SKM-1 treated with dmso at 0.1 percent for 144 hours (cell line): ENCODE measurements at regions not wholly inside any gene's neighbourhood (a gene's known extent, or its start where the extent isn't known, plus 50 kb on each side); places are given as distances from the start of the nearest gene placed in this dataset.
"Not testable (repeated sequence)": the region's sequence is repeated elsewhere in the genome, so short reads cannot be mapped to it uniquely, and the experiment has no call there.

Experiments used
- DNase-seq: peaks from one replicate; lab custom pipeline; 2025; ENCODE audit not compliant: unreplicated experiment; lab: John Stamatoyannopoulos, UW

DNA sequence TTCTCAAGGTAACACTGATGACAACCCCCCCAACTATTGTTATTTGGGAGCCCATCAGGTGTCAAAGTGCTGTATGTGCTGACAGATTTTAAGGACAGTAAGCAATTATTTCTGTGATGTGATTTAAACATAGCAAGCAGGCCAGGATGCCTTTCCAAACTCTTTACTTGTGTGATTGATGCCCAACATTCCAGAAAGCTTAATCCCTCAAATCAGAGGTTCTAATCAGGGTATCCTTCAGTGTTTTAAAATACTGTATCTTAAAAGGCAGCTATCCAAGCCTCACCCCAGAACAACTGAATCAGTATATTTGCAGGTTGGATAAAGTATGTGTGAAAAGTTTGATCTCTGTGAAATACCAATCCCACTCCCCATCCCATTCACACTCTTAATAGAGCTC, 119.7 kb downstream of the GASK1B start:
- no peak for DNase-seq

DNA sequence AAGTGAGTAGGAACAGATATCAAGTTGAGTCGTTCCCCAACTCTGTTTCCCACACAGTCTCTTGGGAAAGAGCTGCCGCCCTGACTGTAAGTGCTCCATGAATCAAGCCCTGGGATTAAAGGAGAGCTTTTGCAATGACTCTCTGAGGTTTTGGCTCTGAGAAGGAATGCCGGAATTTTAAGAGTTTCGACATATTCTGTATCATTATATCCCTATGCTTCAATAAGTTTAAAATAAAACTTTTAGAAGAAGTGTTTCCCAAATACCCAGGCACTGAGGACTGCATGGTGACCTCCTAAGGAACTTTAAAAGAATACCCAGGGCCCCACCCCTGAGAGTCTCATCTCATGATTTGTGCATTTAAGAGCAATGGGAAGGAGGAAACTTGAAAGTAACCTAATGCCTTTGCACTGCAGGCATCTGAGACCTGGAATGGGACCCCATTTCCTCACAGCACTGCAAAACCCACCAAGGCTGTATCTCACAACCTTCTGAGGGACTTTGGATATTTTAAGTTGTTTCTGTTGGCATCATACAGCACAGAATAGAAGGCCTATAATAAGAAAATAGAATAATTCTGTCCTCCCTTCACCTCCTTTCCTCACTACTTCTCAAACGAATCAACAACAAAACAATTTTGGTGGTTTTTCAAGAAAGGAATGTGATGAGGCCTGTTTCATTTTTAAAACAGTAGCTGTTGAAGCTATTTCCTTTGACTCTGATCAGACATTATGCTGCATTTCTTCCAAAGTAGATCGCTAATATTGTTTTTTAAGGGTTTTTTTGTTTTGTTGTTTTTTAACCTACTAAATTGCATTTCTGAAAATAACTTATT, 121.2 kb downstream of the GASK1B start:
- DNase-seq = no peak

DNA sequence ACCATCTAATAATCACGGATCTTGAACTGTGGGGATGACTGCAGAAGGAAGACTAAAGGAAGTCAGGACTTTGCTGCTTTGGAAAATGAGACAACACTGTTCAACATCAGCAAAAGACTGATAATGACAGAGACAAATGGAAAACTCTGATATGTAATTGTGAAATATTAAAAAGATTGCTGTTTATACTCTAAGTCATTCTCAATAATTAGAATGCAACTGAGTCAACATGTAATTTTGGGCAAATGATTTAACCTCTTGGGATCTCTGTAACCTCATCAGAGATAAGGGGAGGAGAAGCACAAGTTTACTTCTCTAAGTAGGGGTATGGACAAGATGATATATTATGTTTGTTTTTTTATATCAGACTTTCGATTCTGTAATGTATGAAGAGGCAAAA, 121.9 kb downstream of the GASK1B start:
- no peak for DNase-seq

DNA sequence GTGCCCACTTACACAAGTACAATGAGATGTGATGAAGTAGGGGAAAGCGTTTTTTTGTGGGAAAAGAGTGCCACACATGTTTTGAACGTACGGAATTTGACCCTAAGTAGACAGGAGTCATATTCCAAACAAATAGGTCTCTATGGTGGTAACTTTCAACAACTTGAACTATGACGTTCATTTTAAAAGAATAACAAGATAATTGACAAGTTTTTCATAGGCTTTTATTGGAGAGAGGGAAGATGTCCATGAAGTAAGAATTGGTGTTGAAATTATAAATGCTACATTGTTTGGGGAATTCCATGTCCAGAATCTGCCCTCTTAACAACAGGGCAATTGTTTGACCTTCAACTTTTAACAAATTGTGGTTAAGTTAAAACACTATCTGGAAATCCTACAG, 126.5 kb downstream of the GASK1B start:
- DNase-seq = no peak

DNA sequence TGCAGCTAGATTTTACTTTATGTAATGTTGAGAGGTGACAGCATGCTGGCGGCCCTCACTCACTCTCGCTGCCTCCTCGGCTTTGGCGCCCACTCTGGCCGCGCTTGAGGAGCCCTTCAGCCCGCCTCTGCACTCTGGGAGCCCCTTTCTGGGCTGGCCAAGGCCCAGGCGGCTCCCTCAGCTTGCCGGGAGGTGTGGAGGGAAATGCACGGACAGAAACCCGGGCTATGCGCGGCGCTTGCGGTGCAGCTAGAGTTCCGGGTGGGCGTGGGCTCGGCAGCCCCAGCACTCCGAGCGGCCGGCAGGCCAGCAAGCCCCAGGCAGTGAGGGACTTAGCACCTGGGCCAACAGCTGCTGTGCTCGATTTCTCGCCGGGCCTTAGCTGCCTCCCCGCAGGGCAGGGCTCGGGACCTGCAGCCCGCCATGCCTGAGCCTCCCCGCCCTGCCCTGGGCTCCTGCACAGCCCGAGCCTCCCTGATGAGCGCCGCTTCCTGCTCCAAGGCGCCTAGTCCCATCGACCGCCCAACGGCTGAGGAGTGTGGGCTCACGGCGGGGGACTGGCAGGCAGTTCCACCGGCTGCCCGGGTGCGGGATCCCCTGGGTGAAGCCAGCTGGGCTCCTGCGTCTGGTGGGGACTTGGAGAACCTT, 128.7 kb downstream of the GASK1B start:
- no peak for DNase-seq

DNA sequence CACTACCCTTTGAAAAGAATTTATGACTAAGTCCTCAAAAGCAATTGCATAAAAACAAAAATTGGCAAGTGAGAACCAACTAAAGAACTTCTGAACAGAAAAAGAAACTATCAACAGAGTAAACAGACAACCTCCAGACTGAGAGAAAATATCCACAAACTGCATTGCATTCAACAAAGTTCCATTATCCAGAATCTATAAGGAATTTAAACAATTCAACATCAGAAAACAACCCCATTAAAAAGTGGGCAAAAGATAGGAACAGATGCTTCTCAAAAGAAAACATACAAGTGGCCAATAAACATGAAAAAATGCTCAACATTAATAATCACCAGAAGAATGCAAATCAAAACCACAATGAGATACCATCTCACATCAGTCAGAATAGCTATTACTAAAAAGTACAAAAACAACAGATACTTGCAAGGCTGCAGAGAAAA, 130.2 kb downstream of the GASK1B start:
- DNase-seq = no peak

DNA sequence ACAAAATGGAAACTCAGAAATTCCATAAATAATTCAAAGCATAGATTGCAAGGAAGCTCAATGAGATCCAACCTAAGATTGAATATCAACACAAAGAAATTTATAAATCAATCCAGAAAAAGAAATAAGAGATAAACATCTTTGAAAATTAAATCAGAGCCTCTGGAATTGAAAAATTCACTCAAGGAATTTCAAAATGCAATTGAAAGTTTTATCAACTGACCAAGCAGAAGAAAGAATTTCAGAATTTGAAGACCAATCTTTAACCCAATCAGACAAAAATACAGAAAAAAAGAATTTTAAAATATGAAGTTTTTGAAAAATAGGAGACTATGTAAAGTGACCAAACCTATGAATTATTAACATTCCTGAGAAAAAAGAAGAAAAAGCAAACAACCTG, 134.1 kb downstream of the GASK1B start:
- no peak for DNase-seq

DNA sequence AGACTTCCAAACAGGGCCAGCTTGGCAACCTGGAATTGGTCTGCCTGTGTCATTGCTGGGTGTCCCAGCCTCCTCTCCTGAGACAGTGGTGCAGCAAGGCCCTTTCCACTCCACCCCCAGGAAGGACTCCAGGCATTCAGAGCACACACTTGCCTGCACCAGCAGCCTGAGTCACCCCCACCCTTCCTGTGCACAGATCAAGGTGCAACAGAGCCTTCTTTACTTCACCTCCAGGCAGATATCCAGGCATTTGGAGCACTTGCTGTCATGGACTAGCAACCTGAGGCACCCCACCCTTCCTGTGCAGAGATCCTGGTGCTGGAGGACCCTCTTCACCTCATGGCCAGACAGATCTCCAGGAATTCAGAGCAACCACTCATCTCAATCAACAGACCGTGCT, 135.8 kb downstream of the GASK1B start:
- DNase-seq = no peak

DNA sequence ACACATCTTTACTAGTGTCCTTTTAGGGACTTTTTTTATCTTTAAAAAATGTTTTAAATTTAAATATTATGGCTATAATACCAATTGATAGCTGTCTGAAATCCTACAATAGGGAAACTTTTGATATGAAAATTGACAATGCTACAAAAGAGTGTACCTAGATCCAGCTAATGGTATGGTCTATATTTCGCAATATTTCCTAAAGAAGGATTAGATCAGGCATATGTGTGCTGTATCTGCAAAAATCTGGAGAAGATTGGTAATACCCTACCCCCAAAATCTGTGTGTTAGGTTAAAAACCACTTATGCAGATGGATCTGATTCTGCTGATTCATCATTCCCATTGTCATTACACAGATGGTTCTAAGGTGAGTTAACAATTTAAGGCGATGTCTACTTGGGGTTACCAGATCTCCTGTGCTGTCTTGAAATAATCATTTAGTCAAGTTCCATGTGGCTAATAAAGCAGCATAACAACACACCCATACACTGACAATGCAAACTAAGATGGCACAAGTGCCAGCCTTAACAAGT, 137.1 kb downstream of the GASK1B start:
- no peak for DNase-seq

DNA sequence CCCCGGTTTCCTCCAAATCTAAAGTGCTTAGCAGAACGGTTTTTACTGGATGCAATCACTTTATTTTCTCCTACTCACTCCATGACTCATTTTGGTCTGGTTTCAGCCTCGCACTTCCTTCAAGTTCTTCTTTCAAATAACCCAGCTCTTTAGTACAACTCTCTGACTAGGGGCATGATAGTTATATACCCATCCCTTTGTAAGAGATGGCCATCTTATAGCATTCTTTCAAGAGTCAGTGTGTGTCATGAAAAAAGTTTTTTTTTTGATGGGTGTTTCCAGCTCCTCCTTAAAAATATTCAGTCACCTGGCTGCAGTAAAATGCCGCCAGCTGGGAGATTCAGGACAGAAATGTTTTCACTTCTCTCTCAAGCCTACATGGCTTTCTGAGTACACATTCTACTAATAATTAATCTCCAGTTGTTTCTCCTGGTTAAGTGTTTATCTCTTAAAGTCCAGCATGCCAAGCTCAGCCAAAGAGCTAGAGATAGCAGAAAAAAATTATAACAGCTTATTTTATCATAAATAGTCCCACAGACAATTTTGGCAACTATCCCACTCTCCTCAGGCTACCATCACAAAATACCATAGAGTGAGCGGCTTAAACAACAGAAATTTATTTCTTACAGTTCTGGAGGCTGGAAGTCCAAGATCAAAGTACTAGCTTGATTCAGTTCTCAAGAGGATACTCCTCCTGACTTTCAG, 139.3 kb downstream of the GASK1B start:
- no peak for DNase-seq

DNA sequence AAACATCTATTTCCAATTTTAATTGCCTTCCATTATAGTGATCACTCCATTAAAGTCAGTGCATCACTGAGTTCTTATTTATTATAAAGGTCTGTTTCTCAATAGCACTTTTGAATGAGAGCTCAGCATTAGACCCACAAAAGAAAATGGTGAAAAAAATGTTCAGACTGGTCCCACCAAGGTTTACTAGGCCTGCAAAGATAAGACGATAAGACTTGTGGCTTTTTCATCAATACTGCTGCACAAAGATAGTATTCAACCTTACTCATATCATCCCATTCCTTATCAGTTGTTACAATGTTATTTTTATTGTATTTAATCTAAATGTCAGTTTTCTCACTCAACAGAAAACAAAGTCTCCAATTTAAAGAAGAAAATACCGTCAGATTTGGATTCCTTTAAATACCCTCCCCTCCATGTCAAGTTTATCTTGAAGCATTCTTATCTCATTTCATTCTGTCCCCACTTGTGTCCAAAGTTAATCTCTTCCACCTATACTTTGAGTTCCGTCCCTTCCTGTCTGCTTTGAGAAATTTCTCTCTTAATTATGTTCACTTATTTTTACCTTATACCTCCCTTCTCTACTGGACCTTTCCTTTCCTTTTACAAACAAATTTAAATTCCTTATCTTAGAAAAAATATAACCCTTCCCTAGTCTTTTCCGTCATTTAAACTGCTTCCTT, 140.0 kb downstream of the GASK1B start:
- no peak for DNase-seq

DNA sequence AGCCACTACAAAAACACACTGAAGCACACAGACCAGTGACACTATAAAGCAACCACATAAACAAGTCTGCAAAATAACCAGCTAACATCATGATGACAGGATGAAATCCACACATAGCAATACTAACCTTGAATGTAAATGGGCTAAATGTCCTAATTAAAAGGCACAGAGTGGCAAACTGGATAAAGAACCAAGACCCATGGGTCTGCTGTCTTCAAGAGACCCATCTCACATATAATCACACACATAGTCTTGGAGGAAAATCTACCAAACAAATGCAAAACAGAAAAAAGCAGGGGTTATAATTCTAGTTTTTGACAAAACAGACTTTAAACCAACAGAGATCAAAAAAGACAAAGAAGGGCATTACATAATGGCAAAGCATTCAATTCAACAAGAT, 144.4 kb downstream of the GASK1B start:
- not testable (repeated sequence) for DNase-seq

DNA sequence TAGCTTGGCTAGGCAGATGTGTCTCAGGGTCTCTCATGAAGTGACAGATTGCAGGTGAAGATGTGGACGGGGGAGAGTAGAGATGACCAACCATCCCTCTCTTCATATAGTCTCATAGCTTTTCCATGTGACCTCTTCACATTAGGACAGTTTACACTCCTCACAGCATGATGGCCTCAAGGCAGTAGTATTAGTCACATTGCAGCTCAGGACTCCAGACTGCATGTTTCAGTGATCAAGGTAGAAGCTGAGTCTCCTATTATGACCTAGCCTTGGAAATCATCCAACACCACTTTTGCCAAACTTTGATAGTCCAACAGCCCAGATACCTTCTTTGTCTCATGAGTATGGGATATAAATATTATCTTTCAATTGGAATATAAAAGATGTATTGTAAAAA, 147.7 kb downstream of the GASK1B start:
- DNase-seq = no peak

DNA sequence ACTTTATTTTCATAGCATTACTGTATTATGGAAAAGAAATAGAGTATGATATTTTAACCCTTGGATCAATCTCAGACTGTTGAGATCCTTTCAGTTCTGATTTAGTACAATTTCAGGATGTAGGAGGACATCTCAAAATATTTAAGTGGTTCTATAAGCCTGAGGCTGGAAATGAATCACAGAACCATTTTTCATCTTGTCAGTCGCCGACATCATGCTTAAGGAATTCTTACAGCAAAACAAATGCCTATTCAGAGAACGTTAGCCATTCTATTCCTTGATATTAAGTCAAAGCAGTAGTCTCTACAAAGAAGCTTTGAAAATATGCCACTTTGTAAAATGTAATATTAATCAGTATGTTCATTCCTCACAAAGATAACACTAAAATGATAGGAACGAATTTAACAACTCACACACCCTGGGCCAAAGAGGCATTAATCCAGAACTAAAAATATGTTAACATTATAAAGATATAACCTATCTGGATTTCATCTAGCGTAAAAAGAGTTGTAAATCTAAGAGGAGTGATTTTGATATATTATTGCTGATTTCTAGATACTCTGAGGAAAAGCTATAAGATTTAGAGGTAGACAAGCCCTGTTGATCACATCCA, 152.0 kb downstream of the GASK1B start:
- no peak for DNase-seq

DNA sequence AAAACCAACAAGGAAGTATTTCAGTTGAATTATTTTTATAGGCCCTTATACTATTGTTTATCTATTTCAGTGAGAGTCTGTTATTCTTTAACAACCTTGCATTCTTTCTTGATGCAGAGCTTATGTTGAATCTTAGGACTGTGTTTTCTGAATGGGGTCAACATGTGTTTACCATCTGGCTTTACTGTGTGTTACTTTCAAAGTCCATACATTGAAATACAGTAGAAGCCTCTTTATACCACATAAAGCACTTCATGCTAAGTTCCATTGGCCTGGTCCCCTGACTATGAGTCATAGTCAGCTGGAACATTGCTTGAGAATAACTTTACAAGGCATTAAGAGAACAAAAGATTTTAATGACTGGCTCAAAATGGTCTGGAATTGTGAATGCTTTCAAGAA, 152.6 kb downstream of the GASK1B start:
- no peak for DNase-seq

DNA sequence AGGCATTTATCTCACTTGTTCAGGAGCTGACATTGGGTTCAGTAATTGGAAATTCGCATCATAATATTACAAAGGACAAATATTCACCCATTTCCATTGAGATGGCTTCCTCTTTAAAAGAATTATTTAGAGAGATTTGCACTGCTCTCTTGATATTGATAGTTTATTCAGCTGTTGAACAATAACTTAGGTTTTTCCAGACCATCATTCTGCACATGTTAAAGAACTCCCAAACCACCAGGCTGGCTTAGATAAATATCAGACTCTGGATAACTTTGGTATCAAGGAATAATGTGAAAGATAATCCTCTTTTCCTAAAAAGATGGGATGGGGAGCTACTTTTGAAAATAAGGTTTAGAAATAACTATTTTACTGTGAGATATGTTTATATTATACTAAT, 154.0 kb downstream of the GASK1B start:
- no peak for DNase-seq

DNA sequence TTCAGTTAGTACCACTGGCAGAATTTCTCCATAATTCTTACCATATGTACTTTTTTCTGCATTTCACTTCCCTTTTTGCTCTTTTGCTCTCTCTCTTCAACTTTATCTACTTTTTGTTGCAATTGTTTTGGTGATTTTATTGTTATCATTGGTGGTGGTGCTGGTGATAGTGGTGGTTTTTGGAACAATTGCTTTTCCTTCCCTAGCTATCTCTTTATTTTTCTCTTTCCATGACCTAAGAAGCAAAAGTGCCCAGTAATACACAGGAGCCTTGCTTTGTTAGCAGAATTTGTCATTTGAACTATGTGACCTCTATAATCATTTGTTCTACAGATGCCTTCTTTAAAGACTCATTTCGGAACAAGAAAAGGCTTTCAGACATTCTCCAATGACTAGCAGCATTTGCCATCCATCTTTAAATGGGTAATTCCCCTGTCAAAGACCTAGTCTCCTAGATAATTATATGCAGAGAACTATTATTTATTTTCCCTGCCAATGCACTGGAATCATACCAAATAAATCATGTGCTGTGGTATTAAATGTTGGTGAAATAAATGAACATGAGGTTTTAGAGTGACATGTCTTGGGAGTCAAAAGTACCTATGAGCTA, 154.5 kb downstream of the GASK1B start:
- no peak for DNase-seq

DNA sequence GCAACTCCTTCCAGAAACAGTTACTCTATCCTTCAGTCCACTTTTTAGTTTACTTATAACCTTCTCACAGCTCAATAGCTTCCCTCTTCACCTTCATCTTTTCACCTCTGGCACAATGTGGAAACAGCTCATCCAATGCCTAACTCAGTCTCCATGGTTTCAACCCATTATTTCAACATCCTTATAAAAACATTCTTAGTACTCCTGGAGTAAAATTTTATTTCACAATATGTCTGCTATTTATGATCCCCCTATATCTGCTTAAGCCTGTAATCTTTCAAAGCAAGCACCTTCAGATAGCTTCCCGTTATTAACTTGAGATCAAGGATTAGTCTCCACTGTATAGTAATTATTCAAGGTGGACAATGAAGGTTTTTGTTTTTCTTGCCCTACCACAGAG, 156.3 kb downstream of the GASK1B start:
- no peak for DNase-seq

DNA sequence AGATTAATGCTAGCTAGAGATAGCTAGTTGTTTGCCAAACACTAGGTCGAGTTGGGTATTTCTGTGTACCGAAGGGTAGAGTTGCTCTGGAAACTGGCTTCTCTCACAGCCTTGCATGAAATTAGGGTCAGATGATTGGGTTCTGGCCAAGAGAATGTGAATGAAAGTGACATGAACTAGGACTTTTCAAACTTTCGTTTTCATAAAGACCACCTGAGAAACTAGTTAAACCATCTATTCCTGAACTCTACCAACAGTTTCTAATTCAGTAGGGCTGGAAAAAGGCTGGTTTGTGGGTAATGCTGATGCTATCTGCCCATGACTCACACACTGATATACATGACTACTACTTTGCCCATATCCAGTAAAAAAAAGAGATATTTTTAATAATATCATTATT, 157.6 kb downstream of the GASK1B start:
- no peak for DNase-seq

DNA sequence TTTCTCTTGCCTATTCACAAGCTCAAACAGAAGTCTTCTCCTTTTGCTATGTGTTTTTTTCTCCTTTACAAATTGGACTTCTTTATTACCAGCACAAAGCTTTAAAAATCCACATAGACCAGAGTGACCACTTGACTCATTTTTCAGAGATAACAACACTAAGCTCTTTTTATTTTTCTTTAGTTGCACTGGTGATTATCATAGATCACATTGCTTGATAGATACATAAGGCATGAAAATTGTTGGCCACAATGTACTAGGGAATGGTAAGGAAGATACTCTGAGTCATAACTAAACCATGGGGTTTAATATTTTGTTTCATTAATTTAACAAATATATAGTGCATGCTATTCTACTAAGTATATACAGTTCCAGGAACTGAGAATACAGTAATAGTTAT, 159.0 kb downstream of the GASK1B start:
- DNase-seq = no peak
